ENCODE measurements at regions not wholly inside any gene's neighbourhood (a gene's known extent, or its start where the extent isn't known, plus 50 kb on each side); places are given as distances from the start of the nearest gene placed in this dataset.

- DNase-seq = no peak
Measured at GRCh38 chr5:141800617-141801016, 77.6 kb downstream of the PCDH1 start.

GRCh38 chr5:141799507-141800167, 78.6 kb downstream of the PCDH1 start:
- DNase-seq = no peak

DNA sequence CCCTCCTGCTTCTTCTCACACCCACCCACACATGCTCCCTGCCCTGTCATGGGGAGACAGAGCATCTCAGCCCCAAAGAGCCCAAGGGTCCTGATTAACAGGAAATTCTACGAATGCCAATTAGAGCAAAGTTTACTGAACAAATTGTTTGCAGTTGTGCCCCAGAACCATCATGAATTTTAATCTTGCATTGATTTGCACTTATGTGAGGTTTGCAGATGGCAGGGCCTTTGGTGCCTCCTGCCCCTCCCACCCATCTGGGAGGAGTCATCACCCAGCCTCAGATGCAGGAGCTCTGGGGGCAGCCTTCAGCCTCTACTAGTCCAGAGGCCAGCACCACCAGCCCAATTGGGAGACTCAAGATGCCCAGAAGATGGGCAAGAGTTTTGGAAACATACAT, 80.8 kb downstream of the PCDH1 start:
- no peak for DNase-seq

DNA sequence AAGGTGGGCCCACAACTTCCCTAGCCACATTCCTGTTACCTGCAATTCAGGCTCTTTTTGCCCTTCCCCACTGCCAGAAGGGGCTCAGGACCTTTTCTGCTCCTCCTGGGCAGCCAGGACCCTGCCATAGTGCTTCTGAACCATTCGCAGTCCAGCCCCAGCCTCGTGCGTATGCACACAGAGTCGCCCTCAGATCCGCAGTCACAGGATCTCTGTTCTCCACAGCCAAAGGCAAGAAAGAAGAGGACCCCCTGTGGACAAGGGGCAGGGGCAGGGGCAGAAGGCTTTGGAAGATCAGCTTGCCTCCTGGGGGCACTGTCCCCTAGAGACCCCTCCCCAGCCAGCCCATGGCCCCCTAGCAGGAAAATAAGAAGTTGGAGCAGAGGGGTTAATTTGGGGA, 82.8 kb downstream of the PCDH1 start:
- DNase-seq = no peak

GRCh38 chr5:141793881-141794280, 84.3 kb downstream of the PCDH1 start:
- DNase-seq = no peak

DNA sequence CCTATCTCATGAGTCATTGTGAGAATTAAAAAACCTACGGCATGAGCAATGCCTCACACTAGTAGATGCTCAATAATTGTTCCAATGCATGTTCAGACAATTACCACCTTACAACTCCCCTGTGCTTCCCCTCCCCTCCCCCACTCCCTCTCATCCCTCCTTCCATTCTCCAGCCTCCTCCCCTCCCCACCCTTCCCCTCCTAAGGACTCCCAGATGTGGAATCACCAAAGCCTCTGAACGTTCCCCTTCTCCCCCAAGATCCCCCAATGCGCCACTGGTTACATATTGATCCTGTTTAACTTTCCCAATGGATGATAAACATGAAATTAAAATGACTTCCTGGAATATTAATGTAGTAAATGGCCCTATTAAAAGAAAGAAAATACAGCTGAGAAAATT, 84.8 kb downstream of the PCDH1 start:
- DNase-seq = no peak

DNA sequence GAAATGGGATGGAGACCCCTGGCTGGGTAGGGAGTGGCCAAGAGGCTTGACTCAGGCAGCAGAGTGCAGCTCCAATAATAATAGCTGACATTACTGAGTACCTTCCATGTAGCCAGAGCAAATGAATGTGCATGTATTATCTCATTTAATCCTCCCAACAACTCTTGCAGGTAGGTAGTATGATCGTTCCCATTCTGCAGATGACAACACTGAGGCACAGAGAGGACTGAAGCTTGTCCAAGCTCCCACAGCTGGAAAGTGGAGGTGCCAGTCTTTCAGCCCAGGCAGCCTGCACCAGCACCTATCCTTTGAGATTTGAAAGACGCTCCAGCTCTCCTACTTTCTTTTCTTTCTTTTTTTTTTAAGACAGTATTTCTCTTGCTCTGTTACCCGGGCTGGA, 87.6 kb downstream of the PCDH1 start:
- no peak for DNase-seq

DNA sequence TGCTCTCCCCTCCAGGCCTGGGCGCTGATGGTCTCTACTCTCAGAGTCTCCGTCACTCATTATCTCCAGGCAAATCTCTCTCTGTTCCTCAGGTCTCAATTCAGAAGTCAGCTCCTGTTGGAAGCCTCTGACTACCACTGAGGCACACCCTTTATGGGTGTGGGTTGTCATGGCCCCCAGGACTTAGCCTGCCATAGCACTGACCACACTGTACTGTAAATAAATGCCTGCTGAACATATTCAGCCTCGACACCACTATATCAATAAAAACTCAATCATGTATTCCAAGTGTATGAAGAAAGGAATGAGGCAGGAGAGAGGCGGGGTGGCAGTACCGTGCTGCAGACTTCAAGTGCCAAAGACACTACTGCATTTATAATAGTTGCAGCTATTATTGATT, 88.9 kb downstream of the PCDH1 start:
- no peak for DNase-seq

GRCh38 chr5:141788296-141788970, 89.8 kb downstream of the PCDH1 start:
- DNase-seq = no peak

DNA sequence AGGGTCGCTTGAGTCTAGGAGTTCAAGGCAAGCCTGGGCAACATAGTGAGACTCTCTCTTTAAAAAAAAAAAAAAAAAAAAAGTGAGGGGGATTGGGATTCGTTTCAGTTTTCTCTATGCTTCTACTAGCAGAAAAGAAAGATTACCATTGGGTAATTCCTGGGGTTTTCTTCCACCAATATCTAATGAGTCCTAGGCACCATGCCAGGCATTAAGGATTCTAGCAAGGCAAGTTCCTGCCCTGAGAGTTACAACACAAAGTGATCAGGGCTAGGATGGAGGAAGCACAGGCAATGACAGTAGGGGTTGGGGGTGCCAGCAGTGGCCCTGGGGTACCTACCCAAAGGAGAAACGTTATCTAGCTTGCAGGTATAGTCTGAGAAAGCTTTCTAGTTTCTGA, 90.8 kb downstream of the PCDH1 start:
- no peak for DNase-seq

- DNase-seq = no peak
Measured at GRCh38 chr5:141786700-141787099, 91.5 kb downstream of the PCDH1 start.

DNA sequence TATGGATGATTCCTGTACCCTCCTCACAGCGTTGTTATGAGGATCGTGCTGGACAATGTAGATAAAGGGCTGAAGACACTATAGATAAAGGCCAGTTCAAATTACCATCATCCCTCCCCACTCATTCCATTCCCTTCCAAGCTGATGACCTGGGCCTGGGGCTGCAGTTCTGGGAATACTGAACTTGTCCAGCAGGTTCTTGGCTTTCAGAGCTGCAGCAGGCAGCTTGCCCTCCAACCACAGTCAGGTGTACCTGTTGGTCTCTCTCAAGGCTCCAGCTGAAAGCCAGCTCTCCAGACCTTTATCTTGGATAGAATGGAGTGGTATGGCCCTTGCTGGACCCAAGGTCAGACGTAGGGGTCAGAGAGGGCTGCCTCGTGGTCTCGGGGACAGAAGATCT, 92.5 kb downstream of the PCDH1 start:
- no peak for DNase-seq

DNA sequence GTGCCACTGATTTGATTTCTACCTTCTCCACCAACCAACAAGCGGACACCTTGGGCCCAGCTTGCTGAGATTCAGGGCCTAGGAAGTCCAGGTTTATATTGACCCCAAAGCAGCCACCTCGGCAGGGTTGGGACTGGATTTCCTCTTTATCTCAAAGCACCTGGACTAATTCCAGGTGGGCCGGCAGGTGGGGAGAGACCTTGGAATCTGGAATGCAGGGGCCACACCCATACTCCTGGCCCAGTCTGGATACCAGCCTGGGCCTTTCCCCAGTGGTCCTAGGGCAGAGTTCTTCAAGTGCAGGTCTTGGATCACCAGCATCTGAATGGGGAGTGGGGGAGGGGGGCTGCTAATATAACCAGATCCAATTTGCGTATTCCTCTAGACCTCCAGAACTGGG, 93.1 kb downstream of the PCDH1 start:
- no peak for DNase-seq

GRCh38 chr5:141784529-141784928, 93.7 kb downstream of the PCDH1 start:
- DNase-seq = no peak

DNA sequence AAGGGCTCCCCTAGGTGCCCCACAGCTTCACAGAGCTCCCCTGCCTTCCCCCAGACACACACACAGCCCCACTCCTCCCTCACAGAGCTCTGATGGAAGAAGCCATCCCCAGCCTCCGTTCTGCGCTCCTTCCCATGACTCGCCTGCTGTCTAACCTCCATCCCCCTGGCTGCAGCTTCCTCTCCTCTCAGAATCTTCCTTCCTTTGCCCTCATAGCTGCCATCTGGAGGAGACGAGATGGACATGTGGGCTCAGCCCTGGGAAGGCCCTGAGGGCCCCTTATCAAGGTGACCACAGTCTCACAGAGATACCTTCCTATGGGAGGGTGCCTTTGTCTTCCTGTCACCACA, 94.3 kb downstream of the PCDH1 start:
- no peak for DNase-seq

- peak; percentile 23 for DNase-seq
Measured at GRCh38 chr5:141783005-141783946, 94.9 kb downstream of the PCDH1 start.

- DNase-seq = no peak
Measured at GRCh38 chr5:141781910-141782309, 96.3 kb downstream of the PCDH1 start.

- DNase-seq = no peak
Measured at GRCh38 chr5:141780952-141781781, 97.0 kb downstream of the PCDH1 start.

DNA sequence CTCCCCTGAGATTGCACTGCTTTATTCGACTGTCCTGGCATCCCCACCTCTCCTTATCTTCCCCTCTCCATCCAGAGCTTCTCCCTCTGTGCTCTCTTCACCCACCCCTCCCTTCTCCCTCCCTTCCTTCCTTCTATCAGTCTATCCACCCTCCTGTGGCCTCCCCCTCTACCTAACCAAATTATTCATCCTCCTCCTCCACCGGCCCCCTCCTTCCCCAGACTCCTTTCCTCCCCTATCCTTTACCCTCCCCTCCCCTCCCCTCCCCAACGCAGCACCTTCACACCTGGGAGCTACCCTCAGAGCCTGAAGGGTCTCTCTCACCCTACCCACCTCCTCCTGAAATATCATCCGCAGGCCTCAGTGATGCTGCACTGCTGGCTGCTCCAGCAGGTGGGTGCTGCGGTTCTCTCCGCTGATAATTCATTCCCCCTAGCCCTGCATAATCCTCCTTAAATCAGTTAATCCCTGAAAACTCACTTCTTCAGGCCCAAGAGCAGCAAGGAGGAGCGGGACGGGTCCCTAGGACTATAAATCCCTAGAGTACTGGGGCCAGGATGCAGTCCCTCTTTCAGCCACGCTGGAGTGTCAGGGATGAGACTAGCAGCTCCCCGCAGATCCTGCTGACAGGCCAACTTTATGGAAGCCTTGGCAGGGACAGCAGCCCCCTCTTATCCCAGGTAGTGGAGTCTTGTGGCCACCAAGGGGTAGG, 97.8 kb downstream of the PCDH1 start:
- no peak for DNase-seq

- no peak for DNase-seq
Measured at GRCh38 chr5:141779503-141779973, 97.5 kb upstream of the ARAP3 start.

DNA sequence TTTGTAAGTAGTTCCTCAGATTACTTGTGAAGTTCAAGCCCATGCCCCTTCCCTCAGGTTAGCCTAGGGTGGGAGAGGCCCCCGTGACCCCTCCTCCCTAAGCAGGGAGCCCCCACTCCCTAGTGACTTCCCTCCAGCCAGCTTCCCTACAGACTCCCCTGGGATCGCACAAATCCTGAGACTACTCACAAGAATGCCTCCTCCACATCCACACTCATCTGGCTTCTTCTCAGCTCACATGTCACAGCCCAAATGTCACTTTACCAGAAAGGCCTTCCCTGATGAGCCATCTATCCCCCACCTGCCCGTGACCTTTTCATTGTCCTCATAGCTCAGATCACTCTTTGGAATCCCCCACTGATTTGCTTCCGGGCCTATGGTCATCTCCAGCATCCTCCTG, 96.7 kb upstream of the ARAP3 start:
- no peak for DNase-seq

- DNase-seq = no peak
Measured at GRCh38 chr5:141778206-141778605, 96.2 kb upstream of the ARAP3 start.
